ENCODE measurements at regions not wholly inside any gene's neighbourhood (a gene's known extent, or its start where the extent isn't known, plus 50 kb on each side); places are given as distances from the start of the nearest gene placed in this dataset.

DNA sequence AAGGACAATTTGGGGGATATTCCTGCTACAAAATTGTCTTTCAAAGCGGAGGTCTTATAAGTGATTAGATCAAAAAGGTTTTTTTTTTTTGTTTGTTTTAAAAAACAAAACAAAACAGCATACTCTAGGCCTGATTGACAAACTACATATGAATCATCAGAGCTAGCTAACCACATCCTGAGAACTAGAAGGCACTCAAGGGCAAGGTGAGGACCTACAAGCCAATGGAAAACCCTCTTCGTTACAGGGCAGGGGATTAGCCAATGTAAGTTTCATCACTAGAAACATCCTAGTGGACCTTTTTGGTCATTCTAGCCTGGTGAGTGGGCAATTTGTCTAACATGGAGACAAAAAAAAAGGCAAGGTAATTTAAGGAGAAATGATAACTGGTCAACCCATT is 428.6 kb downstream of the RFC3 start:
- ATAC-seq (no peak), DNase-seq (no peak)
- intact Hi-C loops (cut with DNase I): no loop called here
- peaks cover 0 to 4% (median 0%) of the 10 kb centered on the region in 12 donors for H3K4me1 ChIP-seq
- no peak overlapping the region for H3K4me3 ChIP-seq
- no peaks in the 10 kb centered on the region for H3K36me3 ChIP-seq
- 91 to 95% (median 93%) methylated on average over 2 of the region's 2 CpGs for WGBS, 4 donors
- no peak overlapping the region for H3K27ac ChIP-seq
- no peaks in the 10 kb centered on the region for H3K27me3 ChIP-seq
- peaks cover 0 to 5% (median 0%) of the 10 kb centered on the region in 12 donors for H3K9me3 ChIP-seq
- no peak for TF ChIP-seq POLR2A (IDR thresholded peaks at IDR 0.05)
- TF ChIP-seq, protein P1, sequence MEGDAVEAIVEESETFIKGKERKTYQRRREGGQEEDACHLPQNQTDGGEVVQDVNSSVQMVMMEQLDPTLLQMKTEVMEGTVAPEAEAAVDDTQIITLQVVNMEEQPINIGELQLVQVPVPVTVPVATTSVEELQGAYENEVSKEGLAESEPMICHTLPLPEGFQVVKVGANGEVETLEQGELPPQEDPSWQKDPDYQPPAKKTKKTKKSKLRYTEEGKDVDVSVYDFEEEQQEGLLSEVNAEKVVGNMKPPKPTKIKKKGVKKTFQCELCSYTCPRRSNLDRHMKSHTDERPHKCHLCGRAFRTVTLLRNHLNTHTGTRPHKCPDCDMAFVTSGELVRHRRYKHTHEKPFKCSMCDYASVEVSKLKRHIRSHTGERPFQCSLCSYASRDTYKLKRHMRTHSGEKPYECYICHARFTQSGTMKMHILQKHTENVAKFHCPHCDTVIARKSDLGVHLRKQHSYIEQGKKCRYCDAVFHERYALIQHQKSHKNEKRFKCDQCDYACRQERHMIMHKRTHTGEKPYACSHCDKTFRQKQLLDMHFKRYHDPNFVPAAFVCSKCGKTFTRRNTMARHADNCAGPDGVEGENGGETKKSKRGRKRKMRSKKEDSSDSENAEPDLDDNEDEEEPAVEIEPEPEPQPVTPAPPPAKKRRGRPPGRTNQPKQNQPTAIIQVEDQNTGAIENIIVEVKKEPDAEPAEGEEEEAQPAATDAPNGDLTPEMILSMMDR (IDR thresholded peaks at IDR 0.05): no peak

DNA sequence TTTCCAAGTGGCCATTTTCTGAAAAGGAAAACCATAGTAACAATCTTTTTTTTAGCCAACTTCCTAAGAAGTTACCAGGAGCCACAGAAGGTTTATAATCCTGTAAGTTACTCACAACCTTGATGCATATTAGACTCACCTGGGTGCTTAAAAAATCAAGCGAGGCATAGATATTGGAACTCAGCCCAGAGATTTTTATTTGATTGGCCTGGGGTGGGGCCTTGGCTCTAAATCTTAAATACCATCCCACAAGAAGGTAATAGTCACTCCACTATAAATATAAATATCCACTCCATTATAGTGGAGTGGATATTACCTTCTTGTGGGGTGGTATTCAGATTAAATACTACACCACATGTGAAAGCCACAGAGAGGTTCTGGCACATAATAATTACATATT is 429.6 kb downstream of the RFC3 start:
- intact Hi-C loops (cut with DNase I): no loop called here
- Histone ChIP-seq H3K9me3 (peaks cover 0 to 5% (median 0%) of the 10 kb centered on the region in 12 donors), H3K27me3 (no peaks in the 10 kb centered on the region), H3K36me3 (no peaks in the 10 kb centered on the region), H3K27ac (no peak overlapping the region), H3K4me3 (no peak overlapping the region), H3K4me1 (peaks cover 0 to 4% (median 0%) of the 10 kb centered on the region in 12 donors)
- 67 to 77% (median 74%) methylated on average over 1 of the region's 1 CpG for WGBS, 4 donors
- ATAC-seq (no peak), DNase-seq (no peak)
- TF ChIP-seq POLR2A (IDR thresholded peaks at IDR 0.05): no peak
- TF ChIP-seq, protein P1 (IDR thresholded peaks at IDR 0.05): no peak

DNA sequence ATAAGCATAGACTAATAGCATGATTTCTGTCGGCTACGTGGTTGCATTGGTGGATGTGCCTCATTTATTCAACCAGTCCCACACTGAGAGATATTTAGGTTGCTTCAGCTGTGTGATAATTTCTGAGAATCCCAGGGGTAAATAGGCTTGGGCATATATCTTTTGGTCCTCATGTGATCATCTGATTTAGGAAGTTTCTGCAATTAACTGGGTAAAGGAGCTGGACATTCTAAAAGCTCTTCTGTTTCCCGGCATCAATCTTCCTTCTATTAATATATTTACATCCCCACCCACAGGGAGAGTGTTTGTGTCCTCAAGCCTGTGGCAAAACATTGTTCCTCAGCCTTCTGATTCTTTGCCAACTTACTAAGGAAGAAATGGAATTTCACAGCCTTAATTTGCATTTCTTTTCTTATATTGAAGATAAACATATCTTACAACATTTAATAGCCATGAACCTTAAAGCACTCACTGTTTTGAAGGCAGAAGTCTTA is 431.6 kb downstream of the RFC3 start:
- intact Hi-C loops (cut with DNase I): no loop called here
- no peak overlapping the region for H3K27ac ChIP-seq
- DNase-seq (no peak), ATAC-seq (no peak)
- no peaks in the 10 kb centered on the region for H3K27me3 ChIP-seq
- H3K9me3 ChIP-seq: peaks cover 0 to 8% (median 0%) of the 10 kb centered on the region in 12 donors
- no peaks in the 10 kb centered on the region for H3K36me3 ChIP-seq
- no peaks in the 10 kb centered on the region for H3K4me1 ChIP-seq
- 77 to 83% (median 81%) methylated on average over 3 of the region's 3 CpGs for WGBS, 4 donors
- no peak for TF ChIP-seq POLR2A (IDR thresholded peaks at IDR 0.05)
- TF ChIP-seq, protein P1 (IDR thresholded peaks at IDR 0.05): no peak
- no peak overlapping the region for H3K4me3 ChIP-seq

DNA sequence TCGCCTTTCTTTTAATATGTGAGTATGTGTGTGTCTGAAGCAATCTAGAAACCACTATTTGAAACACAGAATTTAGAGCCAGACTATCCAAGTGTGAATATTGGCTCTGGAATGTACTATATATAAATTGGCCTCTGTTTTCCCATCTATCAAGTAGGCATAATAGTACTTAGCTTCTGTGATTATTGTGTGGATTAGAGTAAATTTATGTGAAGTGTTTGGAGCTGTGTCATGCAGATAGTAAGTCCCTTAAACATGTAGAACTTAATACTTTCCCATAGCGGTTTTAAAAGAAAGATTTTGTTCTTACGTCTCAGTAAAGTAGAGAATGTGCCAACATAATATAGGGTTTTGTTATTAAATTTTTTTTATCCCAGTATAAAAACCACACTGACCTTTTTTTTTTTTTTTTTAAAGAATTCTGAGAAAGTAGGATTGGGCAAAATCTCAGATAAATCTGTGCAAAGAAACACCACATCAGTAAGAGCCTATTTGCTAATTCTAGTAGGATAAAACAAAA is 432.3 kb downstream of the RFC3 start:
- DNase-seq (no peak), ATAC-seq (no peak)
- TF ChIP-seq, protein P1 (IDR thresholded peaks at IDR 0.05): no peak
- no peak for TF ChIP-seq POLR2A (IDR thresholded peaks at IDR 0.05)
- intact Hi-C loops (cut with DNase I): no loop called here
- Histone ChIP-seq H3K4me1 (no peaks in the 10 kb centered on the region), H3K27ac (no peak overlapping the region), H3K4me3 (no peak overlapping the region), H3K36me3 (no peaks in the 10 kb centered on the region), H3K9me3 (peaks cover 0 to 8% (median 0%) of the 10 kb centered on the region in 12 donors), H3K27me3 (no peaks in the 10 kb centered on the region)
- WGBS, 4 donors: 92 to 94% (median 93%) methylated on average over 3 of the region's 3 CpGs

All from heart left ventricle (tissue), 16 donors.